Sigmoid colon (tissue), 6 donors: ENCODE measurements at regions not wholly inside any gene's neighbourhood (a gene's known extent, or its start where the extent isn't known, plus 50 kb on each side); places are given as distances from the start of the nearest gene placed in this dataset.

Experiments
- DNase-seq: peaks from one replicate; pipeline ENCODE4 v3.0.0-alpha.2; 2019
- H3K27ac ChIP-seq, 4 donors: fragments of 200-600 bp; sonication (generic); one replicate each; pipeline ENCODE4 v1.5.1; 2016 to 2019; ENCODE audit warnings: mild to moderate bottlenecking in 1 of 4
- H3K27me3 ChIP-seq, 3 donors: fragments of 200-600 bp; sonication (generic); one replicate each; pipeline ENCODE4 v1.5.1; 2019; ENCODE audit warnings: mild to moderate bottlenecking in 1 of 3
- H3K36me3 ChIP-seq, 4 donors: fragments of 200-600 bp; sonication (generic); one replicate each; pipeline ENCODE4 v1.5.1; 2016 to 2019
- H3K4me1 ChIP-seq, 4 donors: fragments of 200-600 bp; sonication (generic); one replicate each; pipeline ENCODE4 v1.5.1; 2017 to 2019
- H3K4me3 ChIP-seq, 4 donors: fragments of 200-600 bp; sonication (generic); one replicate each; pipeline ENCODE4 v1.5.1; 2017 to 2019; ENCODE audit warnings: mild to moderate bottlenecking in 2 of 4, moderate library complexity in 1 of 4
- H3K9me3 ChIP-seq, 4 donors: fragments of 200-600 bp in 3 of 4; sonication (generic) in 3 of 4; one replicate each; pipeline versions ENCODE4 v1.5.1 to v1.6.1; 2013 to 2019
- EP300 ChIP-seq, 4 donors: sonication (generic); formaldehyde crosslinking; IDR thresholded peaks; one replicate each; pipeline ENCODE4 v1.6.1; 2017; ENCODE audit warnings: antibody characterized with exemption in 4 of 4
- POLR2A ChIP-seq, 2 donors: fragments of 450-650 bp; IDR thresholded peaks; one replicate each; pipeline ENCODE4 v1.6.1; 2016; ENCODE audit warnings: antibody characterized with exemption in 2 of 2, mild to moderate bottlenecking in 2 of 2, moderate library complexity in 2 of 2
- POLR2AphosphoS5 ChIP-seq, 4 donors: sonication (generic); formaldehyde crosslinking; IDR thresholded peaks; one replicate each; pipeline ENCODE4 v1.6.1; 2017; ENCODE audit warnings: antibody characterized with exemption in 4 of 4
- WGBS, 2 donors: extraction: QIAGEN DNeasy Blood & Tissue Kit; methylation state at CpG; one replicate each; pipeline ENCODE4 v1.1.7; 2013; 5-methylcytosine and 5-hydroxymethylcytosine counted together
- intact Hi-C: fragments of 100-400 bp; cut with DNase I; formaldehyde crosslinking; loops from one replicate; pipeline ENCODE4 v1.15.1; 2023
- TF ChIP-seq, protein P1 (sequence below), 4 experiments: fragments of 450-650 bp in 3 of 4; fragments of 200-600 bp in 1 of 4; IDR thresholded peaks; one replicate each; pipeline ENCODE4 v1.5.1; 2016 to 2019; ENCODE audit warnings: antibody characterized with exemption in 4 of 4, mild to moderate bottlenecking in 3 of 4, moderate library complexity in 2 of 4
- donor health status: healthy with polysubstance abuse.
- donor health status: healthy.

DNA sequence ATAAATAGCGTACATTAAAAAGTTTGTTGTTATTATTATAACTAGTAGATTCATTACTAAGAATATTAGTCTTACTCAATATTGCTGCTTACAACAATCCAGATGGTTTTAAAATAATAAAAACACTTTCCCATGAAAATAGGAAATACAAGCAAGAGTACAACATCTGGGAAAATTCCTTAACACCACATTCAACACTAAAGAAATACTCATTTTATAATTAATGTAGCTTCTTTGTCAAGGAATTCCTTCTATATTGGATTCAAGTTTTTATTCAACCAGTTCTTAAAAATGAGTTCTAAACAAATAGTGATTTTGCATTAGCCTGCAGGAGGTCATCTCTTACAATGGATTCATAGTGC is 650.3 kb upstream of the SLC35B3 start:
- no peak overlapping the region for H3K27ac ChIP-seq

DNA sequence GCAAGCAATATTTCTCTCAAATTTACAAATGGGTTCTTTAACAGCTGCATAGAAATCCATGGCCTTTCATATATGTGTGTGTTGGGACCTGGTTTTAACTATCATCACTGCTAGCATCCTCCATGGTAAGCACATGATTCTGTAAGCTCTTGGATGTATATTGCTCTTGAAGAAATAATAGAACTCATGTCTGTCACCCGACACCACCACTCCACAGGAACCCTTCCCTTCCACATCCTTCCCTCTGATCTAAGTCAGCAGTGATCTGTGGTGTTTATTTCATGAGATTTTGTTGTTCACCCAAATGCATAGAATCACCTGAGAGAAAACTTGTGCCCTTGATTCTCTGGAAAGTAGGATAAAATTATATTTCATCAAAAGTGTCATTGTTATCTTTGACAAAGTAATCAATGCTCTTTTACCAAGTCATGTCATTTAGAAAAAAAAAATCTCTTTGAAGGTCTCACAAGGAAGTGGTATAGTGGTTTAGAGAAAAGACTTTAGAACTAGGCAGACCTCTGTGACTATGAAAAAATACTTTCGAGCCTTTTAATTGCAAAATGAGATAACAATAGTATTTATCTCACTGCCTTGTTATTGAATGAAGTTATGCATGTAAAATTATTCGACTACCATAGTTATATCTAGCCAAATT is 649.8 kb upstream of the SLC35B3 start:
- Histone ChIP-seq H3K27me3 (no peaks in the 10 kb centered on the region), H3K4me1 (no peaks in the 10 kb centered on the region), H3K4me3 (no peak overlapping the region), H3K9me3 (no peaks in the 10 kb centered on the region), H3K27ac (no peak overlapping the region), H3K36me3 (no peaks in the 10 kb centered on the region)
- intact Hi-C loops: no loop called here
- TF ChIP-seq EP300 (IDR thresholded peaks at IDR 0.05) (no peak), POLR2A (IDR thresholded peaks at IDR 0.05) (no peak), POLR2AphosphoS5 (IDR thresholded peaks at IDR 0.05) (no peak)
- TF ChIP-seq, protein P1, sequence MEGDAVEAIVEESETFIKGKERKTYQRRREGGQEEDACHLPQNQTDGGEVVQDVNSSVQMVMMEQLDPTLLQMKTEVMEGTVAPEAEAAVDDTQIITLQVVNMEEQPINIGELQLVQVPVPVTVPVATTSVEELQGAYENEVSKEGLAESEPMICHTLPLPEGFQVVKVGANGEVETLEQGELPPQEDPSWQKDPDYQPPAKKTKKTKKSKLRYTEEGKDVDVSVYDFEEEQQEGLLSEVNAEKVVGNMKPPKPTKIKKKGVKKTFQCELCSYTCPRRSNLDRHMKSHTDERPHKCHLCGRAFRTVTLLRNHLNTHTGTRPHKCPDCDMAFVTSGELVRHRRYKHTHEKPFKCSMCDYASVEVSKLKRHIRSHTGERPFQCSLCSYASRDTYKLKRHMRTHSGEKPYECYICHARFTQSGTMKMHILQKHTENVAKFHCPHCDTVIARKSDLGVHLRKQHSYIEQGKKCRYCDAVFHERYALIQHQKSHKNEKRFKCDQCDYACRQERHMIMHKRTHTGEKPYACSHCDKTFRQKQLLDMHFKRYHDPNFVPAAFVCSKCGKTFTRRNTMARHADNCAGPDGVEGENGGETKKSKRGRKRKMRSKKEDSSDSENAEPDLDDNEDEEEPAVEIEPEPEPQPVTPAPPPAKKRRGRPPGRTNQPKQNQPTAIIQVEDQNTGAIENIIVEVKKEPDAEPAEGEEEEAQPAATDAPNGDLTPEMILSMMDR (IDR thresholded peaks at IDR 0.05): no peak
- DNase-seq: no peak
- 63 to 83% methylated on average over 3 of the region's 3 CpGs for WGBS, 2 donors

More for the DNA sequence above, 650.3 kb upstream of the SLC35B3 start:
- Histone ChIP-seq H3K36me3 (no peaks in the 10 kb centered on the region), H3K4me1 (peaks cover 0 to 2% (median 0%) of the 10 kb centered on the region in 4 donors), H3K27me3 (no peaks in the 10 kb centered on the region), H3K9me3 (no peaks in the 10 kb centered on the region), H3K4me3 (no peak overlapping the region)
- WGBS, 2 donors: 92 to 93% methylated on average over 1 of the region's 1 CpG
- TF ChIP-seq POLR2AphosphoS5 (IDR thresholded peaks at IDR 0.05) (no peak), EP300 (IDR thresholded peaks at IDR 0.05) (no peak), POLR2A (IDR thresholded peaks at IDR 0.05) (no peak)
- TF ChIP-seq, protein P1 (IDR thresholded peaks at IDR 0.05): no peak
- no peak for DNase-seq
- intact Hi-C loops: no loop called here

DNA sequence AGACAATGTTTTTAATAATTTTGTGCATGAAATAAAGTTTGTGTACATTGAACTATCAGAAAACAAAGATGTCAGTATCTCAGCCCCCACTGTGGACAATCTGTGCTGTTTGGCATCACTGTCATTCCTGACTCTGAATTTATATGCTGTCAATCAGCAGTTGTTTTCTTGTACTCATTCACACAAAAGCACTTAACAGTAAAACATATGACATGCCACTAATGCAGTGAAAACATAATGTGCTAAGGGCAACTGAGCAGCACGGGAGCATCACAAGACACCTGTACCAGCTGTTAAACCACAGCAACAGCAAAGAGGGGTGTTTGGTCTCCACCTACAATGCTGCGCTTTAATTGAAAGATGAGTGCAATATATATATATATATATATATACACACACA is 647.8 kb upstream of the SLC35B3 start:
- intact Hi-C loops: no loop called here
- DNase-seq: no peak
- Histone ChIP-seq H3K9me3 (no peaks in the 10 kb centered on the region), H3K27ac (no peak overlapping the region), H3K27me3 (no peaks in the 10 kb centered on the region), H3K36me3 (no peaks in the 10 kb centered on the region), H3K4me3 (no peak overlapping the region), H3K4me1 (no peaks in the 10 kb centered on the region)
- WGBS, 2 donors: 81 to 85% methylated on average over 2 of the region's 2 CpGs
- TF ChIP-seq POLR2A (IDR thresholded peaks at IDR 0.05) (no peak), EP300 (IDR thresholded peaks at IDR 0.05) (no peak), POLR2AphosphoS5 (IDR thresholded peaks at IDR 0.05) (no peak)
- TF ChIP-seq, protein P1 (IDR thresholded peaks at IDR 0.05): no peak

DNA sequence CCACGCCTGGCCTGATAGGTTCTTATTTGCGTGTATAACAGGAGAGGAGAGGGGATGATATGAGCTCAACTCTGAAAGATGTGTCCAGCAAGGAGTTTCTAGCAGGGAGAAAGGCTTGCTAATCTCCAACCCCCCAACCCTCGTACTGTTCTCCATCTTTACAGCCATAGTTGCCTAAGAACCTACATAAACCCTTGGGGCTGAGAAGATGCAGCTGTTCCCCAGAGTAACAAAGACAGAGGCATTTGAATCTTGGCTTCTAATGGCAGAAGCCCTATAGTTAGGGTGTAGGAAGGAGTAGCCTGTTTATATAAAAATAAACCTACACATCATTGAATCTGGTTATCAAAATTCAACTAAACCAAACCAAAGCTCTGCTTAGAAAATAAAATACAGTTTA is 631.4 kb upstream of the SLC35B3 start:
- intact Hi-C loops: no loop called here
- no peak for DNase-seq
- Histone ChIP-seq H3K36me3 (no peaks in the 10 kb centered on the region), H3K27ac (no peak overlapping the region), H3K4me3 (no peak overlapping the region), H3K9me3 (no peaks in the 10 kb centered on the region), H3K4me1 (no peaks in the 10 kb centered on the region), H3K27me3 (no peaks in the 10 kb centered on the region)
- TF ChIP-seq POLR2AphosphoS5 (IDR thresholded peaks at IDR 0.05): no peak
- TF ChIP-seq, protein P1 (IDR thresholded peaks at IDR 0.05): no peak
- TF ChIP-seq POLR2A (IDR thresholded peaks at IDR 0.05): no peak
- TF ChIP-seq EP300 (IDR thresholded peaks at IDR 0.05): no peak
- 80 to 89% methylated on average over 3 of the region's 3 CpGs for WGBS, 2 donors

DNA sequence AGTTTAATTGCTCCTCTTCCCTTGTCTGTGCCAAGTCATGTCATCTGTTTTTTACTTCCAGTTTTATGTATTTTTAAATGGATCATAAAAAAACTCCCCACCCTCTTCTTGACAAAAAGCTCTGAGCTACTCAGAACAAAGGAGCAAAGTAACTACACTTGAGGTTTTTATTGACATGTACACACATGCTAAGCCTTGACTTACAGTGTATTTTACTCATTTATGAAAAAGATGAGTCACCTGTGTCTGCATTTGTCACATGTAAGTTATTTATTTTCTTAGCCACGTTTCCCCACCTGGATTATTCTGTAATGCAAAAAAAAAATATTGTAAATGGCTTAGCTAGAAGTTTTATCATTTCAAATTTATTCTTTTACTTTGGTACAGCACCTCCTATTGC is 628.8 kb upstream of the SLC35B3 start:
- Histone ChIP-seq H3K4me1 (no peaks in the 10 kb centered on the region), H3K4me3 (no peak overlapping the region), H3K27me3 (no peaks in the 10 kb centered on the region), H3K9me3 (no peaks in the 10 kb centered on the region), H3K36me3 (no peaks in the 10 kb centered on the region), H3K27ac (no peak overlapping the region)
- 11 to 35% methylated on average over 1 of the region's 1 CpG for WGBS, 2 donors
- no peak for TF ChIP-seq POLR2AphosphoS5 (IDR thresholded peaks at IDR 0.05)
- intact Hi-C loops: no loop called here
- no peak for DNase-seq
